ENCODE measurements at regions not wholly inside any gene's neighbourhood (a gene's known extent, or its start where the extent isn't known, plus 50 kb on each side); places are given as distances from the start of the nearest gene placed in this dataset.

GRCh38 chr4:116925900-116926457, 159.4 kb downstream of the TRAM1L1 start:
- peak; percentile 56 for DNase-seq (ENCODE audit: low spot score)
- Histone ChIP-seq H3K36me3 (replicated peaks; ENCODE audit: insufficient read depth, low read depth) (no peaks in the 10 kb centered on the region), H2AFZ (peak overlapping the region; percentile 86), H3K4me2 (peak overlapping the region; percentile 96), H4K20me1 (ENCODE audit: insufficient read depth, poor library complexity, severe bottlenecking) (no peaks in the 10 kb centered on the region), H3K9me2 (replicated peaks; ENCODE audit: insufficient read depth) (no peaks in the 10 kb centered on the region), H3K27ac (no peak overlapping the region), H3K4me1 (ENCODE audit: insufficient read depth) (no peaks in the 10 kb centered on the region), H3K27me3 (peaks cover 12% of the 10 kb centered on the region), H3K9me3 (ENCODE audit: low read depth) (no peaks in the 10 kb centered on the region), H3K79me2 (no peaks in the 10 kb centered on the region), H3K4me3 (peak overlapping the region; percentile 30)
- WGBS (ENCODE audit: low lambda C conversion rate, missing lambda C conversion rate), result 3% methylated on average over 50 of the region's 51 CpGs
- TF ChIP-seq EZH2 (IDR thresholded peaks at IDR 0.05; ENCODE audit: borderline replicate concordance), result no peak
- no peak for TF ChIP-seq EZH2phosphoT487 (IDR thresholded peaks at IDR 0.05; ENCODE audit: low read depth, severe bottlenecking, unreplicated experiment)
- TF ChIP-seq CTCF (IDR thresholded peaks at IDR 0.05; ENCODE audit: poor library complexity), result no peak

- Histone ChIP-seq H3K36me3 (replicated peaks; ENCODE audit: insufficient read depth, low read depth) (no peaks in the 10 kb centered on the region), H3K9me2 (replicated peaks; ENCODE audit: insufficient read depth) (no peaks in the 10 kb centered on the region), H3K27me3 (peaks cover 12% of the 10 kb centered on the region), H3K27ac (no peak overlapping the region), H3K9me3 (ENCODE audit: low read depth) (no peaks in the 10 kb centered on the region), H3K4me2 (no peak overlapping the region), H4K20me1 (ENCODE audit: insufficient read depth, poor library complexity, severe bottlenecking) (no peaks in the 10 kb centered on the region), H3K4me1 (ENCODE audit: insufficient read depth) (no peaks in the 10 kb centered on the region), H2AFZ (no peak overlapping the region), H3K79me2 (no peaks in the 10 kb centered on the region), H3K4me3 (no peak overlapping the region)
- DNase-seq (ENCODE audit: low spot score), result no peak
- WGBS (ENCODE audit: low lambda C conversion rate, missing lambda C conversion rate), result 88% methylated on average over 4 of the region's 4 CpGs
- TF ChIP-seq EZH2phosphoT487 (IDR thresholded peaks at IDR 0.05; ENCODE audit: low read depth, severe bottlenecking, unreplicated experiment) (no peak), CTCF (IDR thresholded peaks at IDR 0.05; ENCODE audit: poor library complexity) (no peak), EZH2 (IDR thresholded peaks at IDR 0.05; ENCODE audit: borderline replicate concordance) (no peak)
These were observed 162.0 kb downstream of the TRAM1L1 start for GRCh38 chr4:116923389-116923788.

GRCh38 chr4:116913451-116913850, 171.9 kb downstream of the TRAM1L1 start:
- Histone ChIP-seq H3K36me3 (replicated peaks; ENCODE audit: insufficient read depth, low read depth) (no peaks in the 10 kb centered on the region), H3K9me3 (ENCODE audit: low read depth) (no peaks in the 10 kb centered on the region), H3K4me3 (no peak overlapping the region), H3K27ac (no peak overlapping the region), H3K4me2 (no peak overlapping the region), H2AFZ (no peak overlapping the region), H3K27me3 (no peaks in the 10 kb centered on the region), H3K9me2 (replicated peaks; ENCODE audit: insufficient read depth) (no peaks in the 10 kb centered on the region), H3K4me1 (ENCODE audit: insufficient read depth) (no peaks in the 10 kb centered on the region), H3K79me2 (no peaks in the 10 kb centered on the region), H4K20me1 (ENCODE audit: insufficient read depth, poor library complexity, severe bottlenecking) (no peaks in the 10 kb centered on the region)
- DNase-seq (ENCODE audit: low spot score), result no peak
- no peak for TF ChIP-seq EZH2phosphoT487 (IDR thresholded peaks at IDR 0.05; ENCODE audit: low read depth, severe bottlenecking, unreplicated experiment)
- TF ChIP-seq CTCF (IDR thresholded peaks at IDR 0.05; ENCODE audit: poor library complexity), result no peak
- TF ChIP-seq EZH2 (IDR thresholded peaks at IDR 0.05; ENCODE audit: borderline replicate concordance), result no peak
- WGBS (ENCODE audit: low lambda C conversion rate, missing lambda C conversion rate), result 83% methylated on average over 1 of the region's 1 CpG

All from hepatocyte (in vitro differentiated cells).